Uterus (tissue), 2 donors: ENCODE measurements at regions not wholly inside any gene's neighbourhood (a gene's known extent, or its start where the extent isn't known, plus 50 kb on each side); places are given as distances from the start of the nearest gene placed in this dataset.

Source experiments
- POLR2A ChIP-seq, 2 donors: fragments of 450-650 bp; IDR thresholded peaks; one replicate each; pipeline ENCODE4 v1.6.1; 2016; ENCODE audit warnings: antibody characterized with exemption in 2 of 2, mild to moderate bottlenecking in 1 of 2, moderate library complexity in 1 of 2
- TF ChIP-seq, protein P1 (sequence below), 4 experiments: fragments of 200-600 bp in 2 of 4; fragments of 450-650 bp in 2 of 4; sonication (generic) in 2 of 4; IDR thresholded peaks; one replicate each; pipeline ENCODE4 v1.5.1; 2016 to 2019; ENCODE audit warnings: antibody characterized with exemption in 4 of 4, mild to moderate bottlenecking in 2 of 4, moderate library complexity in 1 of 4

GRCh38 chr2:215729985-215730620 lies 283.2 kb downstream of the MREG start:
- no peak for TF ChIP-seq POLR2A (IDR thresholded peaks at IDR 0.05)
- TF ChIP-seq, protein P1, sequence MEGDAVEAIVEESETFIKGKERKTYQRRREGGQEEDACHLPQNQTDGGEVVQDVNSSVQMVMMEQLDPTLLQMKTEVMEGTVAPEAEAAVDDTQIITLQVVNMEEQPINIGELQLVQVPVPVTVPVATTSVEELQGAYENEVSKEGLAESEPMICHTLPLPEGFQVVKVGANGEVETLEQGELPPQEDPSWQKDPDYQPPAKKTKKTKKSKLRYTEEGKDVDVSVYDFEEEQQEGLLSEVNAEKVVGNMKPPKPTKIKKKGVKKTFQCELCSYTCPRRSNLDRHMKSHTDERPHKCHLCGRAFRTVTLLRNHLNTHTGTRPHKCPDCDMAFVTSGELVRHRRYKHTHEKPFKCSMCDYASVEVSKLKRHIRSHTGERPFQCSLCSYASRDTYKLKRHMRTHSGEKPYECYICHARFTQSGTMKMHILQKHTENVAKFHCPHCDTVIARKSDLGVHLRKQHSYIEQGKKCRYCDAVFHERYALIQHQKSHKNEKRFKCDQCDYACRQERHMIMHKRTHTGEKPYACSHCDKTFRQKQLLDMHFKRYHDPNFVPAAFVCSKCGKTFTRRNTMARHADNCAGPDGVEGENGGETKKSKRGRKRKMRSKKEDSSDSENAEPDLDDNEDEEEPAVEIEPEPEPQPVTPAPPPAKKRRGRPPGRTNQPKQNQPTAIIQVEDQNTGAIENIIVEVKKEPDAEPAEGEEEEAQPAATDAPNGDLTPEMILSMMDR (IDR thresholded peaks at IDR 0.05): no peak
